GM18868 (cell line): ENCODE measurements at regions not wholly inside any gene's neighbourhood (a gene's known extent, or its start where the extent isn't known, plus 50 kb on each side); places are given as distances from the start of the nearest gene placed in this dataset.
A peak's percentile ranks its signal among the peaks of the same experiment; 100 is the strongest.
"Not testable (repeated sequence)": the region's sequence is repeated elsewhere in the genome, so short reads cannot be mapped to it uniquely, and the experiment has no call there.

Source experiments
- ATAC-seq: cut with Tn5 transposase; IDR thresholded peaks from one replicate; pipeline ENCODE4 v1.9.1; 2021; ENCODE audit warnings: mild to moderate bottlenecking, moderate library complexity; ENCODE audit not compliant: unreplicated experiment

GRCh38 chr1:233473549-233474204, 140.2 kb upstream of the KCNK1 start:
- ATAC-seq, result no peak

DNA sequence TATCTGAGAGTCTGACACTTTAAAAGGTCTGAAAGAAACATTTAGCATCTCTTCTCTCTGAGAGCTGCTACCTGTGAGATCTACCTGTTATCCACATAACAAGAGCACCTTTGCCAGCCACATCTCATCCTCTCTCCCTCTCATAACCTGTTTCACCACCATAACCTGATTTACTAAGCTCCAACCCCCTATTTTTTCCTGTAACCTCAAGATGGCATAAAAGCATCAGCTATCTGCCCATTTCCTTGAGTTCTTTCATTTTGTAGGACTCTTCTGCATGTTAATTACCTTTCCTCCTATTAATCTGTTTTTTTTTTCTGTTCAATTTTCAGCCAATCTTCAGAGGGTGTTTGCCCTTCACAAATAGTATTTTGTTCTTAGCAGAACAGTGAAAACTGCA, 136.5 kb upstream of the KCNK1 start:
- no peak for ATAC-seq

- ATAC-seq, result no peak
These were observed 135.3 kb upstream of the KCNK1 start for GRCh38 chr1:233478611-233479010.

DNA sequence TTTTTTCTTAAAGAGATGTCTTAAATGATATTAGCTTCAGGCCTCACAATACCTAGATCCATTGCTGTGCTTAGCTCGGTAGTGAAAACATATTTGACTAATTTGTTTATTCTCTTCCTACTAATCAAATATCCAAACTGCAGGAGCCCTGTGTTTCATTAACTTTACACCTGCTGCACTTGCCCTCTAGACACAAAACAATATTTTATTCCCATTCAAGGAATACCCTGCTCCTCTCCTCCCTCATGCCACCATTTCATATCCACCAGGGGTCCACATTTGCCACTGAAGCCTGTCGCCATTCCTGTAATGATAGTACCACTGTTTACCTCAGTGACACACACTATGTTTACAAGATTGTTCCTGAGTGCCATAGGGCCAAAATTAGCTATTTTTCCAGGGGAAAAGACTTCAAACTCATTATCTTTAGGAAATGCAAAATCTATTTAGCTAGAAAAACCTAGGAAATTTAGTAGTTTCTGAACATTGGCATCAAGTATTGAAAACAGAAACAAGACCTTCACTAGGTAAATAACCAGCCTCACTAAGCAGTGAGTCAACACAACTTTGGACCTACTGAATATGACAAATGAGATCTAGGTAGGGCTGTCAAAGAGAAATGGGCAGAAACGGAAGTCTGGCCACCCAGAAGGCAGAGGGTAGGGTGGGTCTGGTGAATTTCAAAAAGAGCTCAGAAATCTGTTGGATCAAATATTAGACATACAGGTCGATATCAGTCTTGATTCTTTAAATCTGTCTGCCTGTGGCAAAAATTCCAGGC, 134.6 kb upstream of the KCNK1 start:
- no peak for ATAC-seq

- ATAC-seq, result no peak
These were observed 133.7 kb upstream of the KCNK1 start for GRCh38 chr1:233480198-233480597.

GRCh38 chr1:233482388-233482787, 131.5 kb upstream of the KCNK1 start:
- ATAC-seq, result no peak

DNA sequence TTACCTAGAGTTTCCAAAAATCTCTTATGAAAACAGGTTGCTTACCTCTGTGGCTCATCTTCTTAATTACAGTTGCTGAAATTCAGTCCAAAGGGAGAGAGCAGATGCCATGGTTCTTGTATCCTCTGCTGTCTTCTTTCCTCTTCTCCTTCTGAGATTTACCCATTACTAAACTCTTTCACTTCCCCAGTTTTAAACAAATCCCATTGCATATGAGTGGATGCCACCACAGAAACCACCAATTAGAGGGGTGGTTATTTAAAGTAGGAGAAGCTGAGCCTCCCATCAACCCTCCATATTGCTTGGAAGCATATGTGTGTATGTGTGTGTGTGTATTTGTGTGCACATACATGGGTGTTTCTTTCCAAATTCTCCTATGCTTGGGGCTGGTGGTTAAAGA, 128.5 kb upstream of the KCNK1 start:
- ATAC-seq, result no peak

DNA sequence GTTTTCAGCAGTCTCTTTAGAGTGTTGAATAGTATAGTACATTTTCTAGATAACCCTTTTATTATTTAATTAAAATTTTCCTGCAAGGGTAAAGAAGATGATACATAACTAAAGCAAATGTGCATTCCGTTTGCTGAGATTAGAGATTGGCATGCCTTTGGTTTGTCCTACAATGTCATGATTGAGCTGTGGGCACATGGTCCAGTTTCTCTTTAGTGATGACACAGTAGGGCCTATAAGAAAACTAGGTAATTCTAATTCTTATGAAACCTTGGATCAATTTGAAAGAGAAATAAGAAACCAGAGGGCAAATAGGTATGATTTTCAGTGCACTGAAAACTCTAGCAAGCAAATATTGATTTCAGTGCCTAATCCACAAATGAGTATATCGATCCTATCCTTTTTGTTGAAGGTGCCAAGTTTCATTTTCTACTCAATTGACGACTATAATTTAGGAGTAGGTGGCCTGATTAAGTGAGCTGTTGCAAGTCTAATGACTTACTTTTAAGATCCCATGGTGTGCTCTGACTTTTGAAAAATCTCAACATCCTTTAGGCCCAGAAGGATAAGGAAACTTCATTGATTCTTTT, 128.0 kb upstream of the KCNK1 start:
- no peak for ATAC-seq

DNA sequence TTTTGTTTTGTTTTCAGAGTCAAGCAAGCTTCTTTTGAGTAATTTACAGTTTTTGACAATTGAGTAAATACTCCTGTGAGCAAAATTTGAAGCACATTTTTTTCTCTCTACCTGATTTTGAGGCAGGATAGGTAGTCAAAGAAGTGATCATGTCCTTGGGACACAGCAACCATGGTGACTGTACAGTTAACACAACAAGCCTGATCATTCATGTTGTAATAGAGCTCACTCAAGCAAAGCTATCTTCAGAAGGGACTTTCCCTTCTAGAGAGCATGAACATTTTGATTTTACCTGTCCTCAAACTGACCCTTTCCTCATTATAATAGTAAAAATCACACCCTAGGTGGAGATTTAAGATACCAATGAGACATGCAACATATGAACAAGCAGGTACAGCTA, 126.5 kb upstream of the KCNK1 start:
- ATAC-seq, result peak; percentile 65

- no peak for ATAC-seq
These were observed 124.5 kb upstream of the KCNK1 start for GRCh38 chr1:233489411-233489810.

- no peak for ATAC-seq
These were observed 123.4 kb upstream of the KCNK1 start for GRCh38 chr1:233490488-233490887.

DNA sequence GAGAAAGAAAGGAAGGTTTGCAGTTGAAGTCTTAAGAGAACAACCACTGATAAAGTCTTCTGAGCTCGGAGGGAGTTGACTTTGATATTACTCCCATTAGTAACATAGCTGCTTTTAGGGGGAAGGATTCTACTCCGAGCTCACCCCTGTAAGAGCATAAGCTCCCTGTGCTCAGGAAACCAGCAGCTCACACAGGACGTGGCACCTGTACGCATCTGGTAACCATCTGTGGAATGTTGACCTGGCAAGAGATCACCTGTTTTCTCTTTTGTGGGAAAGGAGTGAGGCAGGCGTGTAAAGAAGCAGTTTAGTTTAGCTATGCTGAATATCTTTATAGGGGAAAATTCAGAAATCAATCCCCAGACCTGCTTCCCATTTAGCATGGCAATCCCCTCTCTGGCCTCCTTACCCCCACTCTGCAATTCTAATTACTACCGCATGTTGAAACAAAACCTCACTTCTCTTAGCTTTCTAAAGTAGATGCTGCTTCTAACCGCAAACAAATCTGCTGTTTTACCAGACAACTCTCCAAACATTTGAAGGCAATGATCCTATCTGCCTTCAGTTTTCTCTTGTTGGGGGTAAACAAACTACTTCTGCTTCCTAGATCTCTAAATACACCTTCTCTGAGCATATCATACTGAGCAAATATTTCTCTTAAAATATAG, 121.8 kb upstream of the KCNK1 start:
- no peak for ATAC-seq

DNA sequence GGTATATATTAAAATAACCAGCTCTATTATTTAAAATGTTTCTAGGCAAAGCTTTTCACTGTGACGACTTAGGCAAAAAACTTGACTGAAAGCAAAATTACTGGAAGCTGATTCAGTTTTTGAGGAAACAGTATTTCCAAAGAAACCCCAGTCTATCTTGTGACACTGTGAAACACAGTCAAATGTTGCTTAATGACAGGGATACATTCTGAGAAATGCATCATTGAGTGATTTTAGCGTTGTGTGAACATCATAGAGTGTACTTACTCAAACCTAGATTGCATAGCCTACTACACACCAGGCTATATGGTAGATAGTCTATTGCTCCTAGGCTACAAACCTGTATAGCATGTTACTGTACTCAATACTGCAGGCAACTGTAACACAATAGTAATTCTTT, 116.9 kb upstream of the KCNK1 start:
- no peak for ATAC-seq

DNA sequence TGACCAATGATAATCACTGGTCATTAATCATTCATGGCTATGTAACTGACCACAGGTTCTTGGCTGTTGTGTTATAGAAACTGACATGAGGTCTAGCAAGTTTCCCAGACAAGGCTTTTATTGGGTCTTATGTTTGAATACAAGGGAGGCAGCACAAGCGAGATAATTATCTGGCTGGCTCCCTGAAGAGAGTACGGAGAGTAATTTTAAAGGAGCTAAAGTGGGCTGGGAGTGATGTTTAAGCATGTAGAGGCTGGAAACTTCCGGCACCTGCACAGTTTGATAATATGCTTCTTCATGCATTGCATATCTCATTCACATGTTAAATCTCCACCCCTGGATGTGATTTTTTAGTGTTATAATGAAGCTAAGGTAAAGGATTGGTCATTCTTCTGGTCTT, 116.2 kb upstream of the KCNK1 start:
- no peak for ATAC-seq

DNA sequence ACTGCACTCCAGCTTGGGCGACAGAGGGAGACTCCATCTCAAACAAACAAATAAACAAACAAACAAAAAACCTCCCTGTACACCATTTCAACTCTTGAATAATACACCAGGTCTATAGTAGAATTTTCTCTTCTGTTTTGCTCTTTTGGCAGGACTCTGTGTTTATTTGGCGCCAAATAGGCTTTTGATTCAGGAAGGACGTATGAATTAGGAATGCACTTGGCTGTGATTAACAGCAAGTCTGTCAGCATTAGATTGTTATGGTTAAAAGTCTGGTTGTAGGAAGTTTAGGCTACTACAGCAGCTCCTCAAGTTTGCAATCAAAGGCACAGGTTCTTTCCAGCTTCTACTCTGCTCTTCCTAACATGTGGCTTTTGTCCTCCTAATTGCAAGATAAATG, 113.8 kb upstream of the KCNK1 start:
- ATAC-seq, result no peak

GRCh38 chr1:233503366-233503954, 110.4 kb upstream of the KCNK1 start:
- no peak for ATAC-seq

DNA sequence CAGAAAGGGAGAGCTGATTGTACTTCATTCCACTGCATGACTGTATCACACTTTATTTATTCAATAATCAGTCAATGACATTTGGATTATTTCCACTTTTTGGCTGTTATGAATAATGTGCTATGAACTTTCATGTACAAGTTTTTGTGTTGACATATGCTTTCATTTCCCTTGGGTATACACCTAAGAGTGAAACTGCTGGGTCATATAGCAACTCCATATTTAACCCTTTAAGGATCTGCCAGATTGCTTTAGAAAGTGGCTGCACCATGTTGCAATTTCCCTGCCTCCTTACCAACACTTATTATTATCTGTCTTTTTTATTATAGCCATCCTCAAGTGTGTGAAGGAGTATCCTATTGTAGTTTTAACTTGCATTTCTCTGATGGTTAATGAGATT, 108.8 kb upstream of the KCNK1 start:
- no peak for ATAC-seq

GRCh38 chr1:233505889-233506288, 108.0 kb upstream of the KCNK1 start:
- ATAC-seq, result not testable (repeated sequence)

- ATAC-seq, result no peak
These were observed 104.4 kb upstream of the KCNK1 start for GRCh38 chr1:233509526-233509925.

GRCh38 chr1:233512538-233512937, 101.4 kb upstream of the KCNK1 start:
- peak; percentile 73 for ATAC-seq

DNA sequence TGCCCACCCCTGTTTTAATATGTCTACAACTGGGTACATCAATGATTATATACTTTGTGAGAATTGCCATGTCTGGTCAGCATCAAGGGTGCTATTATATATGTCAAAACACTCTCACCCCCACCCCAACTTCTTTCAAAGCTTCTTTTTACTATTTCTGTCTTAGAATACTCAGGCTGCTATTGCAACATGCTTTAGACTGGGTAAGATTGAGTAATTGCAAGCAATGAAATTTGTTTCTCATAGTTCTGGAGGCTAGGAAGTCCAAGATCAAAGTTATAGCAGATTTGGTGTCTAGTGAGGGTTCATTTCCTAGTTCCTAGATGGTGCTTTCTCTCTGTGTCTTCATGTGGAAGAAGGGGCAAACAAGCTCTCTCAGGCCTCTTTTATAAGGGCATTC, 100.5 kb upstream of the KCNK1 start:
- no peak for ATAC-seq
